Fibroblast of lung (primary cell): ENCODE measurements at regions not wholly inside any gene's neighbourhood (a gene's known extent, or its start where the extent isn't known, plus 50 kb on each side); places are given as distances from the start of the nearest gene placed in this dataset.
"Not testable (repeated sequence)": the region's sequence is repeated elsewhere in the genome, so short reads cannot be mapped to it uniquely, and the experiment has no call there.

ENCODE experiments used
- DNase-seq, 2 donors: peaks; one replicate each; pipeline versions ENCODE4 v3.0.0 to v3.0.0-alpha.2; 2010; ENCODE audit warnings: low read depth in 2 of 2
- H2AFZ ChIP-seq: 2 replicates; pipeline ENCODE4 v1.5.1; 2012; ENCODE audit warnings: low read length, control low read depth, inconsistent platforms
- H3K27ac ChIP-seq: 2 replicates; pipeline ENCODE4 v1.5.1; 2011; ENCODE audit warnings: low read length, control low read depth; ENCODE audit not compliant: insufficient read depth
- H3K27me3 ChIP-seq: 2 replicates; pipeline ENCODE4 v1.5.1; 2011; ENCODE audit warnings: mild to moderate bottlenecking, low read length; ENCODE audit not compliant: control insufficient read depth, insufficient read depth
- H3K36me3 ChIP-seq: 2 replicates; pipeline ENCODE4 v1.5.1; 2011; ENCODE audit warnings: low read length; ENCODE audit not compliant: control insufficient read depth, insufficient read depth
- H3K4me1 ChIP-seq: 2 replicates; pipeline ENCODE4 v1.5.1; 2011; ENCODE audit warnings: low read length; ENCODE audit not compliant: control insufficient read depth, insufficient read depth; ENCODE audit errors: extremely low read depth
- H3K4me2 ChIP-seq: 2 replicates; pipeline ENCODE4 v1.5.1; 2011; ENCODE audit warnings: low read length, control low read depth; ENCODE audit not compliant: insufficient read depth; ENCODE audit errors: extremely low read depth
- H3K4me3 ChIP-seq, 4 experiments: fragments of 200-600 bp in 1 of 4; sonication (generic) in 1 of 4; replicated peaks in 1 of 4; 2 replicates each; pipeline ENCODE4 v1.5.1; 2011 to 2016; ENCODE audit warnings: low read length in 4 of 4, low read depth in 3 of 4, mild to moderate bottlenecking in 3 of 4, control low read depth in 2 of 4, inconsistent platforms in 1 of 4, mixed read lengths in 1 of 4; ENCODE audit not compliant: insufficient read depth in 1 of 4; ENCODE audit errors: control extremely low read depth in 1 of 4
- H3K79me2 ChIP-seq: 2 replicates; pipeline ENCODE4 v1.5.1; 2012; ENCODE audit warnings: mild to moderate bottlenecking, low read length, inconsistent platforms; ENCODE audit not compliant: control insufficient read depth, insufficient read depth
- H3K9ac ChIP-seq: 2 replicates; pipeline ENCODE4 v1.5.1; 2011; ENCODE audit warnings: mild to moderate bottlenecking, low read length, control low read depth; ENCODE audit not compliant: insufficient read depth
- H3K9me3 ChIP-seq: 2 replicates; pipeline ENCODE4 v1.5.1; 2012; ENCODE audit warnings: low read depth, low read length; ENCODE audit not compliant: control insufficient read depth, insufficient read depth
- H4K20me1 ChIP-seq: 2 replicates; pipeline ENCODE4 v1.5.1; 2011; ENCODE audit warnings: low read length; ENCODE audit not compliant: control insufficient read depth, insufficient read depth; ENCODE audit errors: extremely low read depth
- CTCF ChIP-seq, 2 donors: IDR thresholded peaks in 1 of 2; conservative IDR thresholded peaks in 1 of 2; 1 replicate in 1 of 2; 2 replicates in 1 of 2; pipeline ENCODE4 v1.5.1; 2011 to 2012; ENCODE audit warnings: low read length in 2 of 2, control low read depth in 1 of 2, inconsistent platforms in 1 of 2, low read depth in 1 of 2, mild to moderate bottlenecking in 1 of 2
- EZH2 ChIP-seq: IDR thresholded peaks from 2 replicates; pipeline ENCODE4 v1.5.1; 2012; ENCODE audit warnings: low read length, control low read depth, mild to moderate bottlenecking; ENCODE audit errors: missing control alignments

DNA sequence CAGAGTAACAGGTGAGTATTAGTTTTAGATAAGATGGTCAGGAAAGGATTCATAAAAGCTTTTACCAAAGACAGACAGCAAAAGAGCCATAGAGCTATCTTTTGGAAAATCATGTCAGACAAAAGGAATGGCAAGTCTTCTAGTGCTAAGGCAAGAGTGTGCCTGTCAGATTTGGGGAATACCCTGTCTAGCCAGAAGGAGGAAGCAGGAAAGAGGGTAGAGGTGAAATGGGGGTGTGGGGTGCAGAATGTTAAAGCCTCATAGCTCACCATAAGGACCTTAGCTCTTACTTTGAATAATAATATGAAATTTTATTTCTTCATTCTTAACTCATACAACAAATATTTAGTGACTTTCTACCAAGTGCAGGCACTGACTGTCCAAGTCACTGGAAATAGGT is 512.1 kb upstream of the ROBO2 start:
- Histone ChIP-seq H3K4me3 (no peak overlapping the region), H3K4me2 (no peak overlapping the region), H3K9ac (no peak overlapping the region), H2AFZ (no peak overlapping the region), H3K27me3 (no peaks in the 10 kb centered on the region), H4K20me1 (no peaks in the 10 kb centered on the region), H3K79me2 (no peaks in the 10 kb centered on the region), H3K36me3 (no peaks in the 10 kb centered on the region), H3K27ac (no peak overlapping the region), H3K4me1 (no peaks in the 10 kb centered on the region), H3K9me3 (no peaks in the 10 kb centered on the region)
- DNase-seq: no peak
- TF ChIP-seq EZH2 (no peak), CTCF (conservative IDR thresholded peaks at IDR 0.05 in 1 of 2, IDR thresholded peaks at IDR 0.05 in 1 of 2; ENCODE audit: low read depth in 1 of 2, low read length in 2 of 2) (no peak)

DNA sequence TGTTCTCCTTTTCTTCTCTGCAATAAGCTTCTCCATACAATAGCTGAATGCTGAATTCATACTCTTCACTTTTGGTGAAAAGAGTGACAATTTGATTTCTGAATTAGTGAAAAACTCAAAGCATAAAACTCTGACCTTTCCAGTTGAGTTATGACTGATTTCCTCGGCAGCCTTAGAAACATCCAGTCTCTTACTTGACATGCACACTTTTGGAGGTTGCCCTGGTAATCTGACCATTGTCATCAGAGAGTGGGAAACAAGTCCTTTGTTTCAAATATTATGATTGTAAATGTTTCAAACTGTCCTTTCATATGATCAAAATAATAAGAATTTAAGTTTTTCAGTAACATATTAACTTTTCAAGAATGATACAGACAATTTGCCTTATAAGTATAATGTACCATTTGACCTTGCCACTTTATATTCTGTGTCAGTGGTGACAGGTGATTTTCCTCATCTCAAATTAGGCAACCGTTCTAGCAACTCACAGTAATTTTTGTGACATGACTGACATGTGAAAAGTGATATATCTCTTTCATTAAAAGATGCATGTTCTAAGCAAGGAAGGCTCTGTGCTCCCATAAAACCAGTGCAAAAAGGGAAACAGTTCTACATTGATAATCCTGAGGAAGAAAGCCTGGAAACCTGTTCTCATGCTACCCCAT is 507.6 kb upstream of the ROBO2 start:
- Histone ChIP-seq H3K4me1 (no peaks in the 10 kb centered on the region), H3K79me2 (no peaks in the 10 kb centered on the region), H3K27me3 (no peaks in the 10 kb centered on the region), H2AFZ (no peak overlapping the region), H3K27ac (no peak overlapping the region), H3K9me3 (no peaks in the 10 kb centered on the region), H3K36me3 (no peaks in the 10 kb centered on the region), H3K4me2 (no peak overlapping the region), H4K20me1 (no peaks in the 10 kb centered on the region), H3K4me3 (no peak overlapping the region), H3K9ac (no peak overlapping the region)
- TF ChIP-seq CTCF (conservative IDR thresholded peaks at IDR 0.05 in 1 of 2, IDR thresholded peaks at IDR 0.05 in 1 of 2; ENCODE audit: low read depth in 1 of 2, low read length in 2 of 2) (no peak), EZH2 (no peak)
- DNase-seq: no peak

DNA sequence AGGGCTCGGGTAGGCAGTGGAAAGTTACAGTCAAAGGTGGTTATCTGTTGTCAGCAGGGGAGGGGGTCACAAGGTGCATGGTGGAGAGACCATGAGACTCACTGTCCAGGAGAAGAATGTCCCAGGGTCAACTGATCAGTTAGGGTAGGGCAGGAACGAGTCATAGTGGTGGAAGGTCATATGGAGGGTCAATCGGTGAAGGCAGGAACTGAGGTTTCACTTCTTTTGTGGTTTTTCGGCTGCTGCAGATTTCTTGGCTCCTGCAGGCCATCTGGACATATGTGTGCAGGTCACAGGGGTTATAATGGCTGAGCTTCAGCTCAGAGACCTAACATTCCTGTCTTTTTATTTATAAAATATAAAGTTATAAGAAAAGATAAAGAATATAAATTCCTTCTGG is 506.2 kb upstream of the ROBO2 start:
- H3K27me3 ChIP-seq, H3K9me3 ChIP-seq, H3K36me3 ChIP-seq, H3K4me1 ChIP-seq, H3K4me3 ChIP-seq, DNase-seq, H3K9ac ChIP-seq, H2AFZ ChIP-seq, H3K27ac ChIP-seq, H4K20me1 ChIP-seq, H3K79me2 ChIP-seq, H3K4me2 ChIP-seq: not testable (repeated sequence)

DNA sequence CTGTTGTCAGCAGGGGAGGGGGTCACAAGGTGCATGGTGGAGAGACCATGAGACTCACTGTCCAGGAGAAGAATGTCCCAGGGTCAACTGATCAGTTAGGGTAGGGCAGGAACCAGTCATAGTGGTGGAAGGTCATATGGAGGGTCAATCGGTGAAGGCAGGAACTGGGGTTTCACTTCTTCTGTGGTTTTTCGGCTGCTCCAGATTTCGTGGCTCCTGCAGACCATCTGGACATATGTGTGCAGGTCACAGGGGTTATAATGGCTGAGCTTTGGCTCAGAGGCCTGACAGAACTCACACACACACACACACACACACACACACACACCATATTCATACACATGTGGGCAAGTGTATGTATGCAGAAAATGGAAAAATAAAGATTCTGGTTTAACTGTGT is 502.0 kb upstream of the ROBO2 start:
- H3K4me3 ChIP-seq, H3K27me3 ChIP-seq, H3K9me3 ChIP-seq, H3K9ac ChIP-seq, H3K4me2 ChIP-seq, H2AFZ ChIP-seq, DNase-seq, H3K79me2 ChIP-seq, H3K36me3 ChIP-seq, H3K27ac ChIP-seq, H3K4me1 ChIP-seq, H4K20me1 ChIP-seq: not testable (repeated sequence)
